C4-2B (cell line): ENCODE measurements at regions not wholly inside any gene's neighbourhood (a gene's known extent, or its start where the extent isn't known, plus 50 kb on each side); places are given as distances from the start of the nearest gene placed in this dataset.
A peak's percentile ranks its signal among the peaks of the same experiment; 100 is the strongest.

Source experiments
- H3K27ac ChIP-seq: fragments of 450-650 bp; 2 replicates; pipeline ENCODE4 v1.5.1; 2017
- CTCF ChIP-seq: fragments of 450-650 bp; conservative IDR thresholded peaks from 2 replicates; pipeline ENCODE4 v1.5.1; 2017; ENCODE audit warnings: mild to moderate bottlenecking
- ZFX ChIP-seq: fragments of 450-650 bp; IDR thresholded peaks from 2 replicates; pipeline ENCODE4 v1.6.1; 2017

- H3K27ac ChIP-seq = no peak overlapping the region
- TF ChIP-seq CTCF = no peak
- TF ChIP-seq ZFX = no peak
Measured at GRCh38 chr10:124157271-124157681, 63.9 kb upstream of the CHST15 start.

GRCh38 chr10:124156524-124157260 is 63.3 kb upstream of the CHST15 start:
- H3K27ac ChIP-seq = no peak overlapping the region
- TF ChIP-seq ZFX = no peak
- no peak for TF ChIP-seq CTCF

GRCh38 chr10:124155781-124156435 is 62.5 kb upstream of the CHST15 start:
- H3K27ac ChIP-seq = no peak overlapping the region
- TF ChIP-seq CTCF = no peak
- no peak for TF ChIP-seq ZFX

GRCh38 chr10:124153023-124153826 is 59.8 kb upstream of the CHST15 start:
- TF ChIP-seq ZFX (no peak), CTCF (no peak)
- peak overlapping the region; percentile 82 for H3K27ac ChIP-seq

GRCh38 chr10:124152139-124153022 is 59.0 kb upstream of the CHST15 start:
- H3K27ac ChIP-seq = peak overlapping the region; percentile 82
- TF ChIP-seq CTCF (no peak), ZFX (no peak)

- TF ChIP-seq ZFX (no peak), CTCF (no peak)
- H3K27ac ChIP-seq = peak overlapping the region; percentile 82
Measured at GRCh38 chr10:124151466-124152095, 58.2 kb upstream of the CHST15 start.
